Large intestine (tissue), 3 donors: ENCODE measurements at regions not wholly inside any gene's neighbourhood (a gene's known extent, or its start where the extent isn't known, plus 50 kb on each side); places are given as distances from the start of the nearest gene placed in this dataset.

Experiments used
- DNase-seq, 2 donors: peaks; one replicate each; pipeline versions ENCODE4 v3.0.0 to v3.0.0-alpha.2; 2013
- H3K27ac ChIP-seq: one replicate; pipeline ENCODE4 v1.5.1; 2013; ENCODE audit warnings: low read length
- H3K27me3 ChIP-seq: 2 replicates; pipeline ENCODE4 v1.6.1; 2013; ENCODE audit warnings: low read length; ENCODE audit not compliant: control insufficient read depth, insufficient read depth
- H3K36me3 ChIP-seq: 2 replicates; pipeline ENCODE4 v1.6.1; 2013; ENCODE audit warnings: low read length; ENCODE audit not compliant: control insufficient read depth, insufficient read depth
- H3K4me1 ChIP-seq: one replicate; pipeline ENCODE4 v1.6.1; 2013; ENCODE audit warnings: low read length; ENCODE audit not compliant: control insufficient read depth, insufficient read depth
- H3K4me3 ChIP-seq: one replicate; pipeline ENCODE4 v1.5.1; 2013; ENCODE audit warnings: low read length
- H3K9me3 ChIP-seq: one replicate; pipeline ENCODE4 v1.6.1; 2013; ENCODE audit warnings: mild to moderate bottlenecking, low read depth, low read length, moderate library complexity; ENCODE audit not compliant: control insufficient read depth
- WGBS: methylation state at CpG from one replicate; pipeline ENCODE4 v1.1.5; 2013; ENCODE audit warnings: low lambda C conversion rate; ENCODE audit not compliant: insufficient coverage; 5-methylcytosine and 5-hydroxymethylcytosine counted together

- no peaks in the 10 kb centered on the region for H3K27me3 ChIP-seq
- no peaks in the 10 kb centered on the region for H3K9me3 ChIP-seq
- H3K4me3 ChIP-seq, result no peak overlapping the region
- DNase-seq, result no peak
- WGBS, result 100% methylated on average over 1 of the region's 2 CpGs
- no peaks in the 10 kb centered on the region for H3K36me3 ChIP-seq
- H3K4me1 ChIP-seq, result no peaks in the 10 kb centered on the region
- no peak overlapping the region for H3K27ac ChIP-seq
These were observed 108.1 kb downstream of the LRIG3 start for GRCh38 chr12:58812214-58812613.

- no peak overlapping the region for H3K27ac ChIP-seq
- H3K4me1 ChIP-seq, result no peaks in the 10 kb centered on the region
- H3K27me3 ChIP-seq, result no peaks in the 10 kb centered on the region
- no peaks in the 10 kb centered on the region for H3K9me3 ChIP-seq
- no peak overlapping the region for H3K4me3 ChIP-seq
- no peak for DNase-seq
- WGBS, result no CpG with 5 or more reads among the region's 1 CpG
- H3K36me3 ChIP-seq, result no peaks in the 10 kb centered on the region
These were observed 106.3 kb downstream of the LRIG3 start for GRCh38 chr12:58814036-58814435.

GRCh38 chr12:58815235-58815634, 105.1 kb downstream of the LRIG3 start:
- H3K4me1 ChIP-seq, result peaks cover 2% of the 10 kb centered on the region
- DNase-seq, result no peak
- no peaks in the 10 kb centered on the region for H3K36me3 ChIP-seq
- no peaks in the 10 kb centered on the region for H3K27me3 ChIP-seq
- H3K9me3 ChIP-seq, result no peaks in the 10 kb centered on the region
- no peak overlapping the region for H3K4me3 ChIP-seq
- H3K27ac ChIP-seq, result no peak overlapping the region
- 42% methylated on average over 2 of the region's 3 CpGs for WGBS

GRCh38 chr12:58818546-58818945, 101.8 kb downstream of the LRIG3 start:
- DNase-seq, result no peak
- Histone ChIP-seq H3K4me3 (no peak overlapping the region), H3K27ac (no peak overlapping the region), H3K36me3 (no peaks in the 10 kb centered on the region), H3K9me3 (no peaks in the 10 kb centered on the region), H3K4me1 (peaks cover 2% of the 10 kb centered on the region), H3K27me3 (no peaks in the 10 kb centered on the region)
- WGBS, result no CpG with 5 or more reads among the region's 1 CpG

DNA sequence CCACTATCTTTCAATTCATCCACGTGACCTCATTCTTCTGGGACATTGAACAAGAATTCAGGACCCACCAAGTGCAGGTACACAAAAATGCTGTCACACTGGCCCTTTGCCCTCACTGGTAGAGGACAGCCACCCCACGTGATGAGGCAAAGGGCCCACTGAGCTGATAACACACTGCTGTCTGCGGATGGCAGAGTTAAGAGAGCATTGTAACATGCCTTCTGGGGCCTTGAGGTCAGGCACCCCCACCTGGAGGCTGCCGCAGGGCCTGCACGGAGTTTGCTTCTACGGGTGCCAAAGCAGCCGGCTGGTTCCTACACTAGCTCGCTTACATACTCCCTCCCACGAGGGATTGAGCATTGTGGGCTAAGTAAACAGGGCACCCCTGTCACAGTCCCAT, 101.0 kb downstream of the LRIG3 start:
- H3K4me3 ChIP-seq, result no peak overlapping the region
- peak overlapping the region; percentile 35 for H3K27ac ChIP-seq
- no peaks in the 10 kb centered on the region for H3K36me3 ChIP-seq
- no CpG with 5 or more reads among the region's 9 CpGs for WGBS
- no peaks in the 10 kb centered on the region for H3K27me3 ChIP-seq
- no peaks in the 10 kb centered on the region for H3K9me3 ChIP-seq
- H3K4me1 ChIP-seq, result peaks cover 2% of the 10 kb centered on the region
- peak; percentile 70 to 79 for DNase-seq

GRCh38 chr12:58819985-58820384, 100.3 kb downstream of the LRIG3 start:
- H3K27ac ChIP-seq, result peak overlapping the region; percentile 35
- H3K4me1 ChIP-seq, result peaks cover 2% of the 10 kb centered on the region
- no peaks in the 10 kb centered on the region for H3K27me3 ChIP-seq
- DNase-seq, result peak in 1 of 2 donors; percentile 27
- no peaks in the 10 kb centered on the region for H3K36me3 ChIP-seq
- no peaks in the 10 kb centered on the region for H3K9me3 ChIP-seq
- no peak overlapping the region for H3K4me3 ChIP-seq
- no CpG with 5 or more reads among the region's 1 CpG for WGBS
